IPS DF 19.7 (cell line): ENCODE measurements at regions not wholly inside any gene's neighbourhood (a gene's known extent, or its start where the extent isn't known, plus 50 kb on each side); places are given as distances from the start of the nearest gene placed in this dataset.
"Not testable (repeated sequence)": the region's sequence is repeated elsewhere in the genome, so short reads cannot be mapped to it uniquely, and the experiment has no call there.

Source experiments
- DNase-seq: peaks from one replicate; pipeline ENCODE4 v3.0.0-alpha.2; 2013; ENCODE audit warnings: low read depth, low spot score

- no peak for DNase-seq
These were observed 160.7 kb upstream of the TSC22D2 start for GRCh38 chr3:150247441-150247840.

- DNase-seq = no peak
These were observed 164.6 kb upstream of the TSC22D2 start for GRCh38 chr3:150243466-150243865.

GRCh38 chr3:150242220-150242936 is 165.7 kb upstream of the TSC22D2 start:
- no peak for DNase-seq

- DNase-seq = no peak
These were observed 167.2 kb upstream of the TSC22D2 start for GRCh38 chr3:150240891-150241290.

GRCh38 chr3:150239766-150240165 is 168.3 kb upstream of the TSC22D2 start:
- no peak for DNase-seq

- no peak for DNase-seq
These were observed 169.0 kb upstream of the TSC22D2 start for GRCh38 chr3:150238995-150239619.

GRCh38 chr3:150238048-150238802 is 169.9 kb upstream of the TSC22D2 start:
- no peak for DNase-seq

- DNase-seq = no peak
These were observed 170.6 kb upstream of the TSC22D2 start for GRCh38 chr3:150237490-150237889.

GRCh38 chr3:150236316-150237082 is 171.6 kb upstream of the TSC22D2 start:
- DNase-seq = no peak

GRCh38 chr3:150235799-150236198 is 172.3 kb upstream of the TSC22D2 start:
- DNase-seq = no peak

- DNase-seq = no peak
These were observed 175.1 kb upstream of the TSC22D2 start for GRCh38 chr3:150232992-150233451.

- no peak for DNase-seq
These were observed 178.1 kb upstream of the TSC22D2 start for GRCh38 chr3:150230037-150230436.

GRCh38 chr3:150228626-150229025 is 179.5 kb upstream of the TSC22D2 start:
- DNase-seq = not testable (repeated sequence)

- peak; percentile 57 for DNase-seq
These were observed 180.3 kb upstream of the TSC22D2 start for GRCh38 chr3:150227839-150228238.

- no peak for DNase-seq
These were observed 182.1 kb upstream of the TSC22D2 start for GRCh38 chr3:150225986-150226385.

GRCh38 chr3:150223558-150223957 is 184.5 kb upstream of the TSC22D2 start:
- DNase-seq = no peak

- DNase-seq = no peak
These were observed 185.2 kb upstream of the TSC22D2 start for GRCh38 chr3:150222691-150223489.

- DNase-seq = no peak
These were observed 186.1 kb upstream of the TSC22D2 start for GRCh38 chr3:150221904-150222523.

GRCh38 chr3:150220799-150221198 is 187.3 kb upstream of the TSC22D2 start:
- no peak for DNase-seq

- no peak for DNase-seq
These were observed 188.1 kb upstream of the TSC22D2 start for GRCh38 chr3:150220041-150220440.
